ENCODE measurements at regions not wholly inside any gene's neighbourhood (a gene's known extent, or its start where the extent isn't known, plus 50 kb on each side); places are given as distances from the start of the nearest gene placed in this dataset.

DNA sequence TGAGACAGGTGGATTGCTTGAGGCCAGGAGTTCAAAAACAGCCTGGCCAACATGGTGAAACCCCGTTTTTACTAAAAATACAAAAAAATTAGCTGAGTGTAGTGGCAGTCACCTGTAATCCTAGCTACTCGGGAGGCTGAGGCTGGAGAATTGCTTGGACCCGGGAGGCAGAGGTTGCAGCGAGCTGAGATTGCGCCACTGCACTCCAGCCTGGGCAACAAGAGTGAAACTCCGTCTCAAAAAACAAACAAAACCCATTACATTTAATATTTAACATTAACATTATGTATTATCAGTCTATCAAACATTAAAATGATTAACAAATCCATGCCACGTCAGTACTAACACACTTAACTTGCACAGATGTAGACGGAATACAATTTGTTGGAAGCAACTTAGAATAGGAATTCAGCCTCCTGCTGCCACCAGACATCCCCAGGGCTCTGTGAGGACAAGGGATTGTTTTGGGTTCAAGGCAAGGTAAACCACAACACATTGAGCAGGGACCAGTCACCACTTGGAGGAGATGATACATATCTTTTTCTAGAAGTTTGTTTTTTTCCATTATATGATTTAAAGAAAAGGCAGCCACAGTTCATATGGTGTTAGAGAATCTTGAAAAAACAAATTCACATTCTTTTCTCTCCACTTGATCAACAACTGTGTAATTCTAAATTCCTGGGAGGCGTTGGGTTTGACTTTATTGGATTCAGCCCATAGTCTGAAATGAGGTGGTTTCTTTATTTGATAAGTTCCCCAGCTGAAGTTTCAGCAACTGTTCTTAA is 104.1 kb upstream of the BASP1 start:
- Histone ChIP-seq H3K79me2 (no peaks in the 10 kb centered on the region), H3K27ac (no peak overlapping the region), H3K27me3 (ENCODE audit: control insufficient read depth, insufficient read depth, low read length) (no peaks in the 10 kb centered on the region), H3K9me3 (ENCODE audit: control insufficient read depth, low read length) (no peaks in the 10 kb centered on the region), H3K4me1 (no peaks in the 10 kb centered on the region), H3K9ac (no peak overlapping the region), H3K4me2 (ENCODE audit: low read length) (no peak overlapping the region), H2AFZ (no peak overlapping the region), H3K36me3 (ENCODE audit: control insufficient read depth, insufficient read depth, low read length) (no peaks in the 10 kb centered on the region), H3K4me3 (ENCODE audit: low read depth, low read length) (no peak overlapping the region)
- TF ChIP-seq, protein P1, sequence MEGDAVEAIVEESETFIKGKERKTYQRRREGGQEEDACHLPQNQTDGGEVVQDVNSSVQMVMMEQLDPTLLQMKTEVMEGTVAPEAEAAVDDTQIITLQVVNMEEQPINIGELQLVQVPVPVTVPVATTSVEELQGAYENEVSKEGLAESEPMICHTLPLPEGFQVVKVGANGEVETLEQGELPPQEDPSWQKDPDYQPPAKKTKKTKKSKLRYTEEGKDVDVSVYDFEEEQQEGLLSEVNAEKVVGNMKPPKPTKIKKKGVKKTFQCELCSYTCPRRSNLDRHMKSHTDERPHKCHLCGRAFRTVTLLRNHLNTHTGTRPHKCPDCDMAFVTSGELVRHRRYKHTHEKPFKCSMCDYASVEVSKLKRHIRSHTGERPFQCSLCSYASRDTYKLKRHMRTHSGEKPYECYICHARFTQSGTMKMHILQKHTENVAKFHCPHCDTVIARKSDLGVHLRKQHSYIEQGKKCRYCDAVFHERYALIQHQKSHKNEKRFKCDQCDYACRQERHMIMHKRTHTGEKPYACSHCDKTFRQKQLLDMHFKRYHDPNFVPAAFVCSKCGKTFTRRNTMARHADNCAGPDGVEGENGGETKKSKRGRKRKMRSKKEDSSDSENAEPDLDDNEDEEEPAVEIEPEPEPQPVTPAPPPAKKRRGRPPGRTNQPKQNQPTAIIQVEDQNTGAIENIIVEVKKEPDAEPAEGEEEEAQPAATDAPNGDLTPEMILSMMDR (IDR thresholded peaks at IDR 0.05), result no peak

- no peaks in the 10 kb centered on the region for H3K9me3 ChIP-seq (ENCODE audit: control insufficient read depth, low read length)
- no peaks in the 10 kb centered on the region for H3K4me1 ChIP-seq
- H3K27me3 ChIP-seq (ENCODE audit: control insufficient read depth, insufficient read depth, low read length), result no peaks in the 10 kb centered on the region
- H3K27ac ChIP-seq, result no peak overlapping the region
- no peak overlapping the region for H3K9ac ChIP-seq
- no peak overlapping the region for H3K4me2 ChIP-seq (ENCODE audit: low read length)
- no peak overlapping the region for H2AFZ ChIP-seq
- TF ChIP-seq, protein P1 (IDR thresholded peaks at IDR 0.05), result no peak
- H3K4me3 ChIP-seq (ENCODE audit: low read depth, low read length), result no peak overlapping the region
- no peaks in the 10 kb centered on the region for H3K79me2 ChIP-seq
- no peaks in the 10 kb centered on the region for H3K36me3 ChIP-seq (ENCODE audit: control insufficient read depth, insufficient read depth, low read length)
Measured at GRCh38 chr5:17114233-17114632, 103.2 kb upstream of the BASP1 start.

- no peaks in the 10 kb centered on the region for H3K79me2 ChIP-seq
- H3K9me3 ChIP-seq (ENCODE audit: control insufficient read depth, low read length), result no peaks in the 10 kb centered on the region
- no peaks in the 10 kb centered on the region for H3K4me1 ChIP-seq
- H3K27me3 ChIP-seq (ENCODE audit: control insufficient read depth, insufficient read depth, low read length), result no peaks in the 10 kb centered on the region
- no peak overlapping the region for H3K4me2 ChIP-seq (ENCODE audit: low read length)
- H3K9ac ChIP-seq, result no peak overlapping the region
- TF ChIP-seq, protein P1 (IDR thresholded peaks at IDR 0.05), result no peak
- H2AFZ ChIP-seq, result no peak overlapping the region
- no peak overlapping the region for H3K4me3 ChIP-seq (ENCODE audit: low read depth, low read length)
- H3K27ac ChIP-seq, result no peak overlapping the region
- H3K36me3 ChIP-seq (ENCODE audit: control insufficient read depth, insufficient read depth, low read length), result no peaks in the 10 kb centered on the region
Measured at GRCh38 chr5:17114715-17115599, 102.5 kb upstream of the BASP1 start.

DNA sequence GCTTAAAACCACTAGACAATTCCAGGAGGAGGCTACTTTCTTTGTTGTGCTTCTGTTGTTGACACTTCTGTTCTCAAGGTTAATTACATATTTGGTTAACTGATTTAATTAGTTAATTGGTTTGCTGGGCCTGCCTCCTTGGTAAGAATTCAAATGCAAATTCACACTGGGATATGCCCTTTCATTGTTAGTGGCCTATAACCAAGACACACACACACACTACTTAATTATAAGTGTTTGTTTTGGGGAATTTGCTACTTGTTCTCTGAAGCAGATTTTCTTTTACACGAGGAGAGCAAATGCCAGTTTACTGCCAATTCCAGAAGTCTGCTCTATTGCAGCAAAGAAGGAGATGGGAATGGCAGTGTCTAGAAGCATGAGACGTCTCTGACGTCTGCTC is 101.6 kb upstream of the BASP1 start:
- H3K79me2 ChIP-seq, result no peaks in the 10 kb centered on the region
- no peaks in the 10 kb centered on the region for H3K9me3 ChIP-seq (ENCODE audit: control insufficient read depth, low read length)
- TF ChIP-seq, protein P1 (IDR thresholded peaks at IDR 0.05), result no peak
- H3K4me2 ChIP-seq (ENCODE audit: low read length), result no peak overlapping the region
- no peaks in the 10 kb centered on the region for H3K36me3 ChIP-seq (ENCODE audit: control insufficient read depth, insufficient read depth, low read length)
- no peak overlapping the region for H3K9ac ChIP-seq
- H3K27ac ChIP-seq, result no peak overlapping the region
- no peaks in the 10 kb centered on the region for H3K4me1 ChIP-seq
- no peaks in the 10 kb centered on the region for H3K27me3 ChIP-seq (ENCODE audit: control insufficient read depth, insufficient read depth, low read length)
- H2AFZ ChIP-seq, result no peak overlapping the region
- H3K4me3 ChIP-seq (ENCODE audit: low read depth, low read length), result no peak overlapping the region

All from parathyroid adenoma (tissue), 2 donors.